COR-L47 (cell line): ENCODE measurements at regions not wholly inside any gene's neighbourhood (a gene's known extent, or its start where the extent isn't known, plus 50 kb on each side); places are given as distances from the start of the nearest gene placed in this dataset.

Experiments used
- DNase-seq: peaks from one replicate; lab custom pipeline; 2025; lab: John Stamatoyannopoulos, UW

DNA sequence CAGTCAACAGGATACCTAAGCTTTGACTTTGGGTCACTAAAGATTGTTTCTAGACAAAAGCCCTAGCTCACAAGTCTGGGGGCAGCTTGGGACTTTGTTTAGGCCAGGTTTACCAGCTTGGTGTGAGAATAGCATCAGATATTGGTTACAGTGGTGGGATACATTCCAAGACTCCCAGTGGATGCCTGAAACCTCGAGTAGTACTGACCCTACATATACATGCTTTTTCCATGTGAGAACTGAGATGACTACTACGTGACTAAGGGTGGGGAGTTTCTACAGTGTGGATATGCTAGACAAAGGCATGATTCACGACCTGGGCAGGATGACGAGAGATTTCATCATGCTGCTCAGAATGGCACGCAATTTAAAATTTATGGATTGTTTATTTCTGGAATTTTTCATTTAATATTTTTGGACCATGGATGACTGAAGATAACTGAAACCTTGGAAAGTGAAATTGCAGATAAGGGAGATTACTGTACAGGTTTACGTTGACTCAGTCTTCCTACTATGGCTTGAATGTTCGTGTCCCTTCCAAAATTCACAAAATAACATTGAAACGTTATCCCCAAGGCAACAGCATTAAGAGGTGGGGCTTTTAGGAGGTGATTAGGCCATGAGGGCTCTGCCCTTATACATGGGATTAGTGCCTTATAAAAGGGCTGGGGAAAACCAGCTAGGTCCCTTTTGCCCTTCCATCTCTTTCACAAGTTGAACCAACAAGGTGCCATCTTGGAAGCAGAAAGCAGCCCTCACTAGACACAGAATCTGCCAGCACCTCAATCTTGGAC, 50.2 kb upstream of the CTAGE1 start:
- DNase-seq: no peak

DNA sequence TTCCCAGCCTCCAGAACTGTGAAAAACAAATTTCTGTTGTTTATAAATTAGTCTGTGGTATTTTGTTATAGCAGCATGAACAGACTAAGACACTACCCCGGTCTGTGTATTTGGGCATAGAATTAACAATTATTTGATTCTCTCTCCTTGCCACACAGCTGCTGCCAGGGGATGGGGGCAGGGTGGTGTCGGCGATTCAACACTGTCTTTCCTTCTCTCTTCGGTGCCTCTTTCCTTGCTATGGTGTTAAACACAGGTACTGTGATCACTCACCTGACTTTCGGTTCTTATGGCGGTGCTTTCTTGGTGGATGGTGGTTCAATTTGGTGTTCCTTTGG, 50.8 kb upstream of the CTAGE1 start:
- DNase-seq: no peak

DNA sequence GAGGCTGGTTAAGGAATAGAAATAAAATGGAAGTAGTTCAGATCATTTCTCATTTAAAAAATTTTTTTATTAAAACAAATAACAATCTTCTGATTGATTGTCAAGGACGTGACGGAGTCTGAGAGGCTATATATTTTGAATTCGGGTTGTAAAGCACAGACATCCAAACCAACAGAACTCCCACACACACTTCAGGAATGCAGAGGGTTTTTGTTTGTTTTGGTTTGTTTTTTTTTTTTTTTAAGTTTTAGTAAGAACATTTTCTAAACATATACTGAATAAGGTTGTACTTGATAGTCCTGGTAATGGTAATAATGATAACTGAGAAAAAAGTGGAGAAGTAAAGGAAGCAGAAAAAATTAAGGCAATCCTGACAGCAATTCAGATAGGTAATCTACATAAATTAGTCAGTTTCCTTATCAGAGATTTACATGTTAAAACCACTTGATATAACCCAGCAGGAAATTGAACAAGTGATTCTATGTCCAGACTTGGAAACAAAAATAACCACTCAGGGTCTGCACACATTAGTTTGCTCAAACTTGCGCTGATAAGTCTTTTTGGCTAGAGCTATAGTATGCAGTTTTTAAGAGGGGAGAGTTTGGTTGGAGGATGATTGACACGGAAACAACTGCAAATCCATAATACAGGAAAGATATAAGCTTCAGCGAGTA, 51.5 kb upstream of the CTAGE1 start:
- DNase-seq: no peak

DNA sequence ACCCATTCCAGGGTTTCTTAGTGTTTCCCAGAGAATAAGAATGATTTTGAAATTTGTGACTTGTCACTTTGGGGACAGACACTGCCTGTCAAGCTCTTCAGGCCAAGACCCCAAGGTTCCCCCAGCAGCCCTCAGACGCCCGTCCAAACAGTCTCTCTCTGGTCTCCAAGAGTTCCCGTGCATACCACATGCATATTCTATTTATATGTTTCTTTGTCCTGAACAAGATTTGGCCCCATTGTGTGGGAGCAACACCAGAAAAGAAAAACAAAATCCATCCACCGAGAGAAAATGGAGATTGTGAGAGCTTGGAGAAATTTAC, 52.2 kb upstream of the CTAGE1 start:
- DNase-seq: no peak

DNA sequence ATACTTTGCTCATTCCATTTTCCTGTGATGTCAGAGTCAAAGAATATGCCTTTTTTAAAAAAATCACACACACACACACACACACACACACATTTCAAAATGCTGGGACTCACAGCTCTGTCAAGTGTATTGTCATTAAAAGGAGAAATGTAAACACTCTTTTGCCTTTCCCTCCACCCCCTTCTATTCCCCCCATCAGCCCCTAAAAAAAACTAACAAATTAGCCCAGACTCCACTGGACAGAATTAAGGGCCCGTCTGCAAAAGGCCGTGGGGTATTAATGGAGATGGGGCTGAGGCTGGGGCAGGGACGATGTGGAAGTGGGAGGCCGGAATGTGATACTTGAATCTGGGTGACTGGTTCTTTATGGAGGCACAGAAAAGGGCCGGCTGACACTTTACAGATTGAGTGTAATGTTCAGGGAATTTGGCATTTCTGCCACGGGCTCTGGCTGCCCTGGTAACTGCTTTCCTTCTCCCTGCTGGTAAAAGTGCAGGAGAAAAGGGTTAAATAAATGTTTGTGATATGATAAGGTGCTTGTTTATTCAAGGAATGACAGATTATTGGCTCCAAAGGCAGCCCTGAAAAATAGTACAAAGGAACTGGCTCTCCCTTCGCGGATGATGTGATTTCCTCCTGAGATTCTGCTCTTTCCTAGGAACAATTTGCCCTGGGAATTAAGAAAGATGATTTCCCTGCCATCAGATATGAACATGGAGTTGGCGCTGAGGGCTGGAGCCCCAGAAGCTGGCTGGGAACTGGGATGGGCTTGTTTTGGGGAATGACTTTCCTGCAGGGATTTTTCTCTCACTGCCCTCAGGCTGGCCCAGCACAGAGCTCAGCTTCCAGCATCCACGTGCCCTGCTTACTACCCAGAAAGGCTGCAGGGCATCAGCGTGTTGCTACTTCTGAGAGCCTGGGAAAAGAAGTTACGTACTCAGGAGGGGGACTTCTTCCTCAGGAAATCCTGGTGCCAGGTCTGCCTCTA, 52.8 kb upstream of the CTAGE1 start:
- DNase-seq: no peak

DNA sequence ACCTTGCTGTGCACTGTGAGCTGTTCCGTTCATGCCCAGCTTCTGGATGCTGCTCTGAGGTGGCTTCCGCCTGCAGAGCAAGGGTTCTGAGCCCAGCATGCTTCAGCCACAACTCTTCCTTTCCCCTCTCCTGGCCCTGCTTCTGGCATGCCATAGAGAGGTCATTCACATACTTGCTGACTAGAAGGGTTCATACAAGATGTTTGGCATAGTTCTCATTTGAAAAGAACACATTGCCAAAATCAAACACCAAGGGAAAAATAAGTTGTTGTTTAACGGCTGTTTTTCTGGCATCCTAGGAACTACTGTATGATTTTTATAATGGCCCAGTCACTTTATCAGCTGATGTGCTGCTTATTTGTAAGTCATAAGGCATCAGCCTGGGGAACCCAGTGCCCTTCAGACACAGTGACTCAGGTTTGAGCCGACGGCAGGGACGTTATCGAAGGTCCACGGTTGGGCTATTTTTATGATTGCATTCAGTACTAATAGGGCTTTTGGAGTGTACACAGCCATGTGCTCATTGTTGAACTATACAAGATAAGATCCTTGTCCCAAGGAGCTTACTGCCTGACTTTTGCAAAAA, 53.9 kb upstream of the CTAGE1 start:
- no peak for DNase-seq

DNA sequence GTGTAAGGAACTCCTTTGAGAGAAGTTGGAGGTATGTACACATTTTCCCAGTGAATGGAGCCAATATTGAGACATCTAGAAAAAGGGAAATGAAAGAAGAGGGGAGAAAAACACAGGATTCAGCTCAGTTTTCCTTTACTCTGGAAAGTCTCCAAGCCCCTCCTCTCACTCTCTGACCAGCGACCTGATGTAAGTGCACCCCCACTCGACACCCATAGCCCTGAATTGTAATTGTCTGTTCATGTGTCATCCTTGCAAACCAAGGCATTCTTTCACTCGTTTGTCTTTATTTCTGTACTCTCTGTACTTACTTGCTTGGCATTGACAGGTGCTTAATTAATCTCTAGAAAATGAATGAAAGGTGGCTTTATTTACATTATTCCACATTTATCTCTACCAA, 55.7 kb upstream of the CTAGE1 start:
- no peak for DNase-seq

DNA sequence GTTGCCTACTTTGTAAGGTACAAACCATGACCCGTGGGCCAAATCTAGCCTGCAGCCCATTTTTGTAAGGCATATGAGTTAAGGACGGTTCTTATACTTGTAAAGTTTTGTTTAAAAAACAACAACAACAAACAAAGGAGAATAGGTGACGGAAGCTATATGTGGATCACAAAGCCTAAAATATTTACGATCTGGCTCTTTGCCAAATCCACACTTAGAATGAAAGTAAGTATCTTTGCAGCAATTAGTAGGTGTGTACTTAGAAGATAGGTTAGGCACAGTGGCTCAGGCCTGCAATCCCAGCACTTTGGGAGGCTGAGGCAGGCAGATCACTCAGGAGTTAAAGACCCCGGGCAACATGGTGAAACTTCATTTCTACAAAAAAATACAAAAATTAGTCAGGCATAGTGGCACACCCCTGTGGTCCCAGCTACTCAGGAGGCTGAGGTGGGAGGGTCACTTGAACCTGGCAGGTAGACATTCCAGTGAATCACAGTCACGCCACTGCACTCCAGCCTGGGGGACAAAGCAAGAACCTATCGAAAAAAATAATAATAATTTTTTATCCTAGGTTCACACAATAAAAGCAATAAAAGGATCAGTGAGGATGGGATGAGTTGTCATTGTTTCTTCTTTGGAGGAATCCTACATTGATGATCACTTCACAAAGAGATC, 57.8 kb upstream of the CTAGE1 start:
- no peak for DNase-seq

DNA sequence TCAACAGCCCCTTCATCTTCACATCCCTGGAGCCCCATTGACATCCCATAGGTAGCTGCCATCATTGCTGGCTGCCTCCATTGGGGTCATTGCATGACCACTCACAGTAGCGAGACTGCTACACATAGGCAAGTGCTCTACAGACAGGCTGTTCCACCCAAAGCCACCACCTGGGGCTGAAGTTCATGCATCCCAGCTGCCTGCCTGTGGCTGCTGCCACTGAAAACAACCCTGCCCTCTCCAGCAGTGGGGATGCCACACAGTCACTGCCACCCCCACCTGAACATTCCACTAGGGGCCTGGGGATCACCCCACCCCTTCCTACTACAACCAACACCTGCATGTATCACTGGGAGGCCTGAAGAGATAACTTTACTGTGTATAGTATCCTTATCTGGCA, 59.5 kb upstream of the CTAGE1 start:
- DNase-seq: no peak

DNA sequence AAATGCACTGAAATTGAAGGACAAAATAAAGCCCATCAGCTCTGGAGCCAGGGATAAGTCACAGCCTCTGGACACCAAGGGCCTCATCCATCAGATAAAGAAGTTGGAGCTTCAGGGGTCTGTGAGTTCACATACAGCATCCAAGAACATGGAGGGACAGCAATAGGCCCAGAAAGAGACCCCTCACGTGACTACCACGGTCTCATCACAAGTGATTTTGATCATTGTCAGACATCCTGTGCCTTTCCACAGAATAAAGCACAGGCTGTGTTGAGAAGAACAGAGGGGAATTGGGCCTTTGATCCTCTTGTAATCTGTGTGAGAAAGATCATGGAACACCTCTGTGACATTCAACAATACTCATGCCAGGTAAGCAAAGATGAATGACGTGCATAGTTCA, 65.2 kb upstream of the CTAGE1 start:
- DNase-seq: no peak

DNA sequence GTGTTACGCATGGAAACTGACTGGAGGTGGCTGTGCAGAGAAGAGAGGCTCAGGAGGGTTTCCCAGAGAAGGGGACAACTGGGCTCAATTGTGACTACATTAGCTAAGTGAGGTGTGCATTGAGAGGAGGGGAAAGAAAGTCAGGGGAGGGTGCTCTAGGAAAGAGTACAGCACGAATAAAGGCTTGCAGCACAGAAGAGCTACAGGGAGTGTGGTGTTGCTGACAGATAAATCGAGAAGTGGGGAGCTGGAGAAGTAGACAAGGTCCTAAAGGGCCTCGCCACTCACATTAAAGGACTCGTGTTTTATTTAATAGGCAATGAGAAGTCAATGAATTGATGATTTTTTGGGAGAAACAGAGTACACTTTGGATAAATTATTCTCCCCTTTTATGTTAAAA, 65.7 kb upstream of the CTAGE1 start:
- DNase-seq: no peak

DNA sequence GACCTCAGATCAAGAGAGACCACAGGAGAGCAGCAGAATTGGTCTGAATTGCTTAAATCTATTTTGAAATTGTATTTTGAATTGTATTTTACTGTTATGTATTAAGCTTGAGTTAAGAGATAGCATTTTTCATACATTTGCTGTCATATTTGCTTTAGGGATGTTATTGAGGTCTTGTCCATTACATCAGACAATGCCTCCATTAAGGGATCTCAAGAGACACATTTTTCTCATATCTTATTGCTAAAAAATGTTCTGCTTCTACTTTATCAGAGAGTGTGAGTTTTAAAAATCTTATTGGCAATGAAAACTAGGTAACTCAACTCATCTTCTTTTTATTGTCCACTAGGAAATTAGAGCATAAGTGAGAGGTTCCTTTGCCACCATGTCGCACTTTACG, 66.8 kb upstream of the CTAGE1 start:
- DNase-seq: no peak

DNA sequence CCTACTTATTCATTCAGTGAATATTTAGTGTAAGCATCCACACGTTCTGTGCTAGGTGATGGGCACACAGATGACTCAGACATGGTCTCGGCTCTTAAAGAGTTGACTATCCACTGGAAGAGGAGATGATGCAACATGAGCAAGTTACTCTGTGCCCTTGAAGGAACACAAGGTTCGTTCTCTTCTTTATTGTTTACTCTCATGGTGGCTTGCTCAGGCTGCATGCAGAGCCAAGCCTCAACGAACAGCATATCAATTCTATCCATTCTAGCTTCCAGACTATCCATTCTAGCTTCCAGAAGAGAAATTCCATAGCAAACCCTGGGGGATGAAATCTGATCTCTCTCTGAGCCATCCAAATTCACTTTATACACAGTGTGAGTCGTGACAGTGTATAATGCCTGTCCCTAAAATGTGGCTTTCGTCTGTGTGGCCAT, 68.1 kb upstream of the CTAGE1 start:
- no peak for DNase-seq

DNA sequence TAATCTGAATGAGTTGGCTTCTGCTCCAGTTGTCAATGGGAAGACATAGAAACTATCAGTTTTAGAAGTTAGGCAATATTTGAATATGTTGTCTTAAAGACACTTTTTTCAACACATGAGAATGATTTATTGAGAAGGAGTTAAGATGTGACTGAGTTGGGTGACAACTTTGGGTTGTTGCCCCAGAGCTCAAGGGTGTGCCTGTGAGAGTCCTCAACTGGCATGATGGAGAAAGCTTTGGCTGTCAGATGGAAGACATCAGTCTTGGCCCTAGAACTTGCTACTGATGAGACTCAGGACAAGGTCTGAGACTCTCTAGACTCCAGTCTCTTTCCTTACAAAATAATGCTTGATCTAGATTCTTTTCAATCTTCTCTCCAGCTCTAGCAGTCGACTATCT, 69.0 kb upstream of the CTAGE1 start:
- DNase-seq: no peak

DNA sequence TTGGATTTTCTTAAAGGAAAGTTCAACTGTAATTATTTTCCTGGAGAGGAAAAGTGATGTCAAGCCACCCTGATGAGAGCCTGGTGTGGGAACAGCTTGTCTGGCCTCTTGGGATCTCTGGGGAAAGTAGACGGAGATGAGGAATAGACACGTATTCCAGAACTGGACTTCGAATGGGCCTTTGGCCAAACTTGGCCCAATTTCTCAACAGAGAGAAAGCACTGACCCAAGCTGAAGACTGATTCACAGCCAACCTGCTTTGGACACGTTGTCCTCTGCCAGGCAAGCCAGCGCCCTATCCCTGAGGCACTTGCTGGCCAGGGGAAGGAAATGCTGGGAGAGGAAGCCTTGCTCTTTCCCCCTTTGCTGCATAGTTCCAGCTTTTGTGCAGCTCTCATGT, 70.8 kb upstream of the CTAGE1 start:
- DNase-seq: no peak

DNA sequence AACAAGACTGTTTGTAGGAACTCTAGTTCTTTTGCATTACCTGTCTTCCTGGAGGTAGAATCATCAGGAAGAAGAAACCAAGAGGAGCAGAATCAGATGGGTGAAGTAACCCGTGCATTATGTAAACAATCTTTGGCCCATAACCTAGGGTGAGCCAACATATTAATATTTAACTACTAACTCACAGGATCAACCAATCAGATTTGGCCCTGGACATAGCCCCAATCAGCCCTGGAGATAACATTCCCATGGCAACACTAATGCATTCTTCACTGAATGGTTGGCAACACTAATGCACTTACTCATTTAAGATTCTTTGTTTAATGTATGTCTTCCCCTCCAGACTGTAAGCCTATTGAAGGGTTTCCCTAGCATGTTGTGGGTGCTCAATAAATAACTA, 72.0 kb upstream of the CTAGE1 start:
- no peak for DNase-seq

DNA sequence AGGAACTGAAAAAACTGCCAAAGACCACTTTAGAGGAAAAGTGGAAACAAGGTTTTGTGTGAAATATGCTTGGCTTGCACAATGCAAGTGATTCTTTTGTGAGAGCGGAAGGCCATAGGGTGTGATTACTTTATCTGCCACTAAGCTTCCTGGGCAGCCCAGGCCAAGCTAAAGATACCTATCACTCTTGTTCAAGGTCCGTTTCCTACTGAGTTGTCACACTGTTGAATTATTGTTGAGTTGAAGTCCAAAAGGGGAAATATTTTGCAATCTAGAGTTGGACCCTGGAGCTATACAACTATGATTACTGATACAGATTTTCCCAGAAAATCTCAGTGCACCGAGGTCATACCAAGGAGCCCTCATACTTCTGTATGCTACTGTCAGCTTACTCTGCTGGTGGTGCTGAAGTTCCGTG, 72.7 kb upstream of the CTAGE1 start:
- no peak for DNase-seq

DNA sequence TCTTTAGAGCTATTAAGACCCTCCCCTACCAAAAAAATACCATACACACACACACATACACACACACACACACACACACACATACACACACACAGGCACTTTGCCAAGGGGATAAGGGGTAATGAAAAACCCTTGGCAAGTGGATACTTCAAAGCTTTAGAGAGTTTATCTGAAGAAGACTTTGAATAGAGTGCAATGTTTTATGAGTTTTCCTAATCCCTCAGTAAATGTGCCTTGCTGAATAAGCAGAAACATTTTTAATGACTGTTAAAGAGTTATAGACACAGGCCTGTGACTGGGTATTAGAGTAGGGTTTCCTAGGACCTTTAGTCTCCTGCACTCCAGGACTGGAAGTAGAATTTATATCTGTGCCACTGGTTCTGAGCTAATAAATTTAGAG, 75.5 kb upstream of the CTAGE1 start:
- no peak for DNase-seq

DNA sequence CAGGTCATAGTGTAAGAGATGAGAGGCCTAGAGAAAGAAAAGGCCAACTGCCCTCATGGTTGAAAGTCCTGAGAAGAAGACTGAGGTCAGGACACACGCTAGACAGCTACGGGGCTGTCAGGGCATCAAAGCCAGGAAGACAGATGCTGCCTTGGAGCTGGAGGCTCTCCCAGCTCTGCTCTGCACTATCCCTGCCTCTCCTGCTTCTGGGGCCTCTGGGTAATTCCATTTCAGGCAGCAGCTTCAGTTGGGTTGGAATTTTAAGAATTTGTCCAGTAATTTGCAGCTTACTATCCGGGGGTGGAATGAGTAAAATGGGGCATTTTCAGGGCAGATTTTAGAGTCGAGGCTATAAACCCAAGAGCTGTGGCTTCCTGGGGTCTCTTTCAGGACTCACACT, 76.2 kb upstream of the CTAGE1 start:
- no peak for DNase-seq

DNA sequence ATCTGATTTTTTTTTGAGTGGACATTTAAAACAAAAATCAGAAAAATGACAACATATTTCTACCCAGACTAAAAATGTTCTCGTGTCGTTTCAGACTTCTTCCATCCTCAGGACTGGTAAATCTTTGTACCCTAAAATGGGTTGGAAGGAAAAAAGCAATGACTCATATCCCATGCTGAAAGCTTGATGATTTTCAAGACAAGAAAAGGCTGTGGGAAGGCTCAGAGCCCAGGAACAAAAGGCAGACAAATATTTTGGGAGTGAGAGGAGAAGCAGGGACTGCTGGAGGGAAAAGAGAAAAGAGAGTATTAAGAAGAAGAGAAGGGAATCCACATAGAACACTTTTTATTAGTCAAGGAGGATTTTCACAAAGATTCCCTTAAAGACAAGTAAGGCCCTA, 77.1 kb upstream of the CTAGE1 start:
- DNase-seq: no peak

DNA sequence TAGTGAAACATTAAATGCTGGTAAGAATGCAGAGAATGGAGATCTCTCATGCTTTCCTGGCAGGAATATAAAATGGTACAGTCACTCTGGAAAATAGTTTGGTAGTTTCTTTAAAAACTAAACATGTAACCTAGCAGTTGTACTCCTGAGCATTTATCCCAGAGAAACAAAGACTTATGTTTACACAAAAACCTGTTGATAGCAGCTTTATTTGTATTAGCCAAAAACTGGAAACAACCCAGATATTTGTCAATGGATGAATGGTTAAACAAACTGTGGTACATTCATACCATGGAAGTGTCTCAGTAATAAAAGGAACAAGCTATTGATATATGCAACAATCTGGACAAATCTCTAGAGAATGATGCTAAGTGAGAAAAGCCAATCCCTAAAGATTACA, 81.7 kb upstream of the CTAGE1 start:
- no peak for DNase-seq

DNA sequence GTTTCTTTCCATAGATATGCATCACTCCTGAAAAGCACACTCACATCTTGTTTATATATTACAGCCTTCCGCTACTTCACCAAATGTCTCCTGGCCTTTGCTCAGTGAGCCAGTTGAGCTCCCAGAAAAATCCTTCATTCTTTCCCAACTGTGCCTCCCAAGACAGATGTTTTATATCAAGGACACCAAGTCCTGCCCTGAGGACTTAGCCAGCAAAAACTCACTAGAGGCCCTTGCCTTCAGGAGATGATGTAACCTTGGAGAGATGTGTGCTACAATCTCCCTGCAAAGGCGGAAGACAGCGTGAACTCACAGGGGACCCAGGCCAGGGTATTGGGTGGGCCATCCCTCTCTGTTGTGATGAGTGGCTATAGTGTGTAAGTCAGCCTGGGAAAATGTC, 86.1 kb upstream of the CTAGE1 start:
- DNase-seq: no peak
